RWPE1 (cell line): ENCODE measurements at regions not wholly inside any gene's neighbourhood (a gene's known extent, or its start where the extent isn't known, plus 50 kb on each side); places are given as distances from the start of the nearest gene placed in this dataset.

ENCODE experiments used
- CTCF ChIA-PET: fragments of 350-600 bp; sonication (Branson Sonifier 250); formaldehyde crosslinking; extraction: SDS; loops from one replicate; lab custom pipeline; 2021; lab: Yijun Ruan, JAX
- POLR2A ChIA-PET: fragments of 400-600 bp; formaldehyde crosslinking; extraction: SDS; loops from one replicate; lab custom pipeline; 2020; ENCODE audit warnings: antibody characterized with exemption; ENCODE audit not compliant: low non-redundant PET; lab: Yijun Ruan, JAX
- DNase-seq: peaks from one replicate; pipeline ENCODE4 v3.0.0; 2012; ENCODE audit warnings: low spot score
- H3K27ac ChIP-seq: fragments of 450-650 bp; 2 replicates; pipeline ENCODE4 v1.5.1; 2017
- TF ChIP-seq, protein P1 (sequence below): fragments of 450-650 bp; conservative IDR thresholded peaks from 2 replicates; pipeline ENCODE4 v1.5.1; 2017; ENCODE audit warnings: low read depth, mild to moderate bottlenecking

DNA sequence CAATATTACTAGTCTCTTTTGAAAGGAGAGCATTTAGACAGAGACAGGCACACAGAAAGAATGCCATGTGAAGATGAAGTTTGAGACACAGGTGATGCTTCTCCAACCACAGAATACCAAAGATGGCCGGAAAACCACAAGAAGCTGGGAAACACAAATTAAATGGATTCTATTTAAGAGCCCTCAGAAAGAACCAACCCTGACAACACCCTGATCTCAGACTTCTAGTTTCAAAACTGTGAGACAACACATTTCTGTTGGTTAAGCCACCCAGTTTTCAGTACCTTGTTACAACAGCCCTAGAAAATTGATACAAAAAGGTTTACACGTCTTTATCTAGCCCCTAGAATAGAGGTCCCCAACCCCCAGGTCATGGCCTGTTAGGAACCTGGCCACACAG, 79.8 kb upstream of the CCNG1 start:
- CTCF ChIA-PET = no interaction called here
- POLR2A ChIA-PET = no interaction called here
- no peak for DNase-seq
- TF ChIP-seq, protein P1, sequence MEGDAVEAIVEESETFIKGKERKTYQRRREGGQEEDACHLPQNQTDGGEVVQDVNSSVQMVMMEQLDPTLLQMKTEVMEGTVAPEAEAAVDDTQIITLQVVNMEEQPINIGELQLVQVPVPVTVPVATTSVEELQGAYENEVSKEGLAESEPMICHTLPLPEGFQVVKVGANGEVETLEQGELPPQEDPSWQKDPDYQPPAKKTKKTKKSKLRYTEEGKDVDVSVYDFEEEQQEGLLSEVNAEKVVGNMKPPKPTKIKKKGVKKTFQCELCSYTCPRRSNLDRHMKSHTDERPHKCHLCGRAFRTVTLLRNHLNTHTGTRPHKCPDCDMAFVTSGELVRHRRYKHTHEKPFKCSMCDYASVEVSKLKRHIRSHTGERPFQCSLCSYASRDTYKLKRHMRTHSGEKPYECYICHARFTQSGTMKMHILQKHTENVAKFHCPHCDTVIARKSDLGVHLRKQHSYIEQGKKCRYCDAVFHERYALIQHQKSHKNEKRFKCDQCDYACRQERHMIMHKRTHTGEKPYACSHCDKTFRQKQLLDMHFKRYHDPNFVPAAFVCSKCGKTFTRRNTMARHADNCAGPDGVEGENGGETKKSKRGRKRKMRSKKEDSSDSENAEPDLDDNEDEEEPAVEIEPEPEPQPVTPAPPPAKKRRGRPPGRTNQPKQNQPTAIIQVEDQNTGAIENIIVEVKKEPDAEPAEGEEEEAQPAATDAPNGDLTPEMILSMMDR = no peak
- no peak overlapping the region for H3K27ac ChIP-seq

DNA sequence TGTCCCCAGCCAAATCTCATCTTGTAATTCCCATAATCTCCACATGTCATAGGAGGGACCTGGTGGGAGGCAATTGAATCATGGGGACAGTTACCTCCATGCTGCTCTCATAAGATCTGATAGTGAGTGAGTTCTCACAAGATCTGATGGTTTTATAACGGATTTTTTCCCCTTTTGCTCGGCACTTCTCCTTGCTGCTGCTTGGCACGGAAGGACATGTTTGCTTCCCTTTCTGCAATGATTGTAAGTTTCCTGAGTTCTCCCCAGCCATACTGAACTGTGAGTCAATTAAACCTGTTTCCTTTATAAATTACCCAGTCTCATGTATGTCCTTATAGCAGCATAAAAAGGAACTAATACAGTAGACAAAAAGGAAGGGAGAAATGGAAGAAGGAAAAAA, 76.7 kb upstream of the CCNG1 start:
- no peak for DNase-seq
- CTCF ChIA-PET = no interaction called here
- POLR2A ChIA-PET = no interaction called here
- TF ChIP-seq, protein P1 = no peak
- no peak overlapping the region for H3K27ac ChIP-seq

- no peak overlapping the region for H3K27ac ChIP-seq
- no peak for DNase-seq
- POLR2A ChIA-PET = no interaction called here
- TF ChIP-seq, protein P1 = no peak
- CTCF ChIA-PET = no interaction called here
Measured at GRCh38 chr5:163361450-163361849, 75.9 kb upstream of the CCNG1 start.

DNA sequence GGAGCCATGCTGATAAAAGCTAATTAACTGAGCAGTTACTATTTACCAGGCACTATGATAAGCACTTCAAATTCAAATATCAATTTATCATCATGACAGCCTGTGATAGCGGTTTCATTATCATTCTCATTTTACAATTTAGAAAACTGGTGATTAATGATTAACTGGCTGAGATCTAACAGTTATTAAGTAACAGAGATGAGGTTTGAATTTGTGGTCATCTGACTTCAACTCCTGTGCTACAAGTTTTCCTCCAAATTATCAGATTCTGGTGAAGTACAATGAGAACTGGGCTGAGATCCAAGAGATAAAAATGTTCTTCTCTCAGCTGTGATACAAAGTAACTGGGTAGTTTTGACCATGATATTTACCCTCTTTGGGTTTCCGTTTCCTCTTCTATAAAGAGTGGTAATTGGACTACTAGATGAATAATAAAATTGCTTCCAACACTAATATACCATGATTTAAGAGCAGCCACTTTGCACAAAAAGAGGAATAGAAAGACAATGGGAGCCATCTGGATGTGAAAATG, 74.5 kb upstream of the CCNG1 start:
- ChIA-PET POLR2A (no interaction called here), CTCF (interaction anchor here (0.6 to 1.0 kb wide), 2 partner anchors 15 to 1488 kb away, joined by 3 read pairs; no protein-coding TSS in a partner anchor)
- no peak for DNase-seq
- TF ChIP-seq, protein P1 = no peak
- H3K27ac ChIP-seq = no peak overlapping the region

DNA sequence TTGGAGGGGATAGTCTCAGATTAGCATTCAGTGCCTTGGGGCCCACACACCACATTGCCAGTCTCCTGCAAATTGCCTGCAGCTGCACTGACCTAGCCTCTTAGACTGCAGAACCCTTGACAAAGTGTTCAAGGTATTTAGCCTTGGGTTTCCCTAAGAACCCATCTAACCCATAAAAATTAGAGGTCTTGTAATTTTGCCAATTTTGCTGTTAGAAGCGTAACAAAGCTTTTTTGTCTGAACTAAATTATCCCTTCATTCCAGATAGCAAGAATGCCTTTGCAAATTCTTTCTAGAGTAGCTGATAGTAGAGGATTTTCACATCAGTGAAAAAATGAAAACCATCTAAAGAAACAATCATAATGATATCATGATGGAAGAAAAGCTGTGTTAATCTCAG, 74.0 kb upstream of the CCNG1 start:
- ChIA-PET POLR2A (no interaction called here), CTCF (interaction anchor here (0.6 to 1.0 kb wide), 2 partner anchors 15 to 1488 kb away, joined by 3 read pairs; no protein-coding TSS in a partner anchor)
- no peak overlapping the region for H3K27ac ChIP-seq
- TF ChIP-seq, protein P1 = no peak
- no peak for DNase-seq

DNA sequence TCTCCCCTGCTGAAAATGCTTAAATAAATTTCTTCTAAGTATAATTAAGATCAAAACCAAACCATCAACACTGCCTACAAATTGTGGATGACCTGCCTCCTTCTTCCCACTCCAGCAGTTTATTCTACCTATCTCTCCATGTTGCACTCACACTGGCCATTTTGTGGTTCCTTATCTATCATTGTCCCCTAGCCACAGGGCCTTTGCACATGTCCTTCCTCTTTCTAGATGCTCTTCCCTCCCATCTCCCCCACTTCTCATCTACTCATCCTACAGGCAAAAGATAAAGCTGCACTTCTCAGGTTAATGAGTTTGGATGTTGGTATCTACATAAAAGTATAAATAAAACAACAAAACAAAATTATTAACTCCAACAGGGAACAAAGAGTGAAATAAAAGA, 70.6 kb upstream of the CCNG1 start:
- no peak overlapping the region for H3K27ac ChIP-seq
- POLR2A ChIA-PET = no interaction called here
- CTCF ChIA-PET = no interaction called here
- DNase-seq = no peak
- TF ChIP-seq, protein P1 = no peak
